Panc1 (cell line): ENCODE measurements at regions not wholly inside any gene's neighbourhood (a gene's known extent, or its start where the extent isn't known, plus 50 kb on each side); places are given as distances from the start of the nearest gene placed in this dataset.

Source experiments
- ATAC-seq: fragments of 200-7000 bp; cut with Tn5 transposase; 2 replicates; pipeline ENCODE4 v1.9.1; 2020; ENCODE audit warnings: mild to moderate bottlenecking, moderate library complexity
- BruUV-seq: library from RNA; stranded (reverse); fragments of 400-500 nt; replicated peaks from 2 replicates; lab custom pipeline; 2021; lab: Mats Ljungman, UMichigan
- CTCF ChIA-PET: fragments of 300-600 bp; sonication (Branson Sonifier 250); formaldehyde crosslinking; loops from one replicate; lab custom pipeline; 2022; ENCODE audit warnings: antibody characterized with exemption; lab: Charles Lee
- POLR2A ChIA-PET: fragments of 300-600 bp; sonication (Branson Sonifier 250); formaldehyde crosslinking; loops from one replicate; lab custom pipeline; 2022; ENCODE audit warnings: antibody characterized with exemption; lab: Charles Lee
- DNase-seq: peaks from one replicate; pipeline ENCODE4 v3.0.0-alpha.2; 2010; ENCODE audit warnings: low read depth, low spot score
- H3K27ac ChIP-seq: 2 replicates; pipeline ENCODE4 v1.5.1; 2011; ENCODE audit warnings: mild to moderate bottlenecking, low read length, inconsistent platforms
- H3K27me3 ChIP-seq: fragments of 200-500 bp; sonication (Bioruptor generic); 2 replicates; pipeline ENCODE4 v1.6.0; 2014; ENCODE audit warnings: low read length, inconsistent platforms; ENCODE audit not compliant: control insufficient read depth, insufficient read depth
- H3K36me3 ChIP-seq: fragments of 200-500 bp; sonication (Bioruptor generic); 2 replicates; pipeline ENCODE4 v1.5.1; 2014; ENCODE audit warnings: inconsistent platforms, mild to moderate bottlenecking, low read length, moderate library complexity; ENCODE audit not compliant: control insufficient read depth, insufficient read depth
- H3K4me1 ChIP-seq: 2 replicates; pipeline ENCODE4 v1.5.1; 2011; ENCODE audit warnings: inconsistent platforms, mild to moderate bottlenecking, low read length, moderate library complexity; ENCODE audit not compliant: control insufficient read depth, insufficient read depth
- H3K4me3 ChIP-seq, 2 experiments: 2 replicates each; pipeline ENCODE4 v1.5.1; 2011 to 2012; ENCODE audit warnings: low read depth in 2 of 2, low read length in 2 of 2, mild to moderate bottlenecking in 2 of 2, inconsistent platforms in 1 of 2, moderate library complexity in 1 of 2
- H3K9me3 ChIP-seq: fragments of 200-500 bp; sonication (Bioruptor generic); 2 replicates; pipeline ENCODE4 v1.5.1; 2014; ENCODE audit warnings: low read depth, mild to moderate bottlenecking, inconsistent platforms, low read length, moderate library complexity; ENCODE audit not compliant: control insufficient read depth, insufficient read depth
- POLR2AphosphoS5 ChIP-seq: IDR thresholded peaks from 2 replicates; pipeline ENCODE4 v1.6.1; 2012; ENCODE audit warnings: mild to moderate bottlenecking, low read depth, low read length, moderate library complexity
- SIN3A ChIP-seq: IDR thresholded peaks from 2 replicates; pipeline ENCODE4 v1.6.1; 2012; ENCODE audit warnings: low read depth, mild to moderate bottlenecking, low read length, moderate library complexity, borderline replicate concordance; ENCODE audit not compliant: insufficient read depth
- TCF7L2 ChIP-seq: IDR thresholded peaks from 2 replicates; pipeline ENCODE4 v1.6.1; 2011; ENCODE audit warnings: mild to moderate bottlenecking, low read depth, low read length, inconsistent platforms
- in situ Hi-C: cut with HindIII; loops from 2 replicates; pipeline ENCODE4 v1.10.0; 2016; ENCODE audit warnings: low sequenced_read_pairs, low pct_unique_long_range_greater_than_20kb
- intact Hi-C: fragments of 100-400 bp; cut with micrococcal nuclease; formaldehyde crosslinking; loops from one replicate; pipeline ENCODE4 v1.10.0; 2022; ENCODE audit not compliant: unreplicated experiment
- TF ChIP-seq, protein P1 (sequence below), 2 experiments: IDR thresholded peaks; 2 replicates each; pipeline ENCODE4 v1.6.1; 2011 to 2012; ENCODE audit warnings: low read depth in 2 of 2, control low read depth in 1 of 2, low read length in 1 of 2, mild to moderate bottlenecking in 1 of 2, moderate library complexity in 1 of 2; ENCODE audit not compliant: insufficient read depth in 1 of 2
- TF ChIP-seq, protein P2 (sequence below): fragments of 450-650 bp; IDR thresholded peaks from 2 replicates; pipeline ENCODE4 v1.5.1; 2017; ENCODE audit warnings: mild to moderate bottlenecking

DNA sequence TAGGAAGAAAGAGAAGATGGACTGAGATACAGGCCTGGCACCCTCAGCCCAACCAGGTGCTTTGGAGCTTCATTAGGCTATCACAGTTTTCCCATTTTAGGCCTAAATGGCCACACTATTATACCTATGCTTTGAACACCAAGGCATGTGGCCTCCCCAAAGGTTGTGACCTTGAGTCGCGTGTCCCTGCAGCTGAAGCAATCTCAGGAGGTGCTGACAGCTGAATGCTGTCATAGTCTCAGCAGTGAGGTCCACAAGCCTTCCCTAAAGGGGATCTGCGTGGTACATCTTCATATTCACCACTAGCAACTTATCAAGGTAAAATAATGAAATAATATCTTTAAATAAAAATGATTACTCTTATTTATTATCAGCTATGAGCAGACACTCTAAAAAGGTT is 707.9 kb upstream of the NRSN1 start:
- POLR2A ChIA-PET = no interaction called here
- in situ Hi-C loops = no loop called here
- Histone ChIP-seq H3K4me3 (no peak overlapping the region), H3K36me3 (no peaks in the 10 kb centered on the region), H3K4me1 (no peaks in the 10 kb centered on the region), H3K9me3 (no peaks in the 10 kb centered on the region), H3K27me3 (no peaks in the 10 kb centered on the region), H3K27ac (no peak overlapping the region)
- ATAC-seq (no peak), DNase-seq (no peak)
- no peak for TF ChIP-seq TCF7L2
- TF ChIP-seq SIN3A = no peak
- no peak for TF ChIP-seq POLR2AphosphoS5
- TF ChIP-seq, protein P1, sequence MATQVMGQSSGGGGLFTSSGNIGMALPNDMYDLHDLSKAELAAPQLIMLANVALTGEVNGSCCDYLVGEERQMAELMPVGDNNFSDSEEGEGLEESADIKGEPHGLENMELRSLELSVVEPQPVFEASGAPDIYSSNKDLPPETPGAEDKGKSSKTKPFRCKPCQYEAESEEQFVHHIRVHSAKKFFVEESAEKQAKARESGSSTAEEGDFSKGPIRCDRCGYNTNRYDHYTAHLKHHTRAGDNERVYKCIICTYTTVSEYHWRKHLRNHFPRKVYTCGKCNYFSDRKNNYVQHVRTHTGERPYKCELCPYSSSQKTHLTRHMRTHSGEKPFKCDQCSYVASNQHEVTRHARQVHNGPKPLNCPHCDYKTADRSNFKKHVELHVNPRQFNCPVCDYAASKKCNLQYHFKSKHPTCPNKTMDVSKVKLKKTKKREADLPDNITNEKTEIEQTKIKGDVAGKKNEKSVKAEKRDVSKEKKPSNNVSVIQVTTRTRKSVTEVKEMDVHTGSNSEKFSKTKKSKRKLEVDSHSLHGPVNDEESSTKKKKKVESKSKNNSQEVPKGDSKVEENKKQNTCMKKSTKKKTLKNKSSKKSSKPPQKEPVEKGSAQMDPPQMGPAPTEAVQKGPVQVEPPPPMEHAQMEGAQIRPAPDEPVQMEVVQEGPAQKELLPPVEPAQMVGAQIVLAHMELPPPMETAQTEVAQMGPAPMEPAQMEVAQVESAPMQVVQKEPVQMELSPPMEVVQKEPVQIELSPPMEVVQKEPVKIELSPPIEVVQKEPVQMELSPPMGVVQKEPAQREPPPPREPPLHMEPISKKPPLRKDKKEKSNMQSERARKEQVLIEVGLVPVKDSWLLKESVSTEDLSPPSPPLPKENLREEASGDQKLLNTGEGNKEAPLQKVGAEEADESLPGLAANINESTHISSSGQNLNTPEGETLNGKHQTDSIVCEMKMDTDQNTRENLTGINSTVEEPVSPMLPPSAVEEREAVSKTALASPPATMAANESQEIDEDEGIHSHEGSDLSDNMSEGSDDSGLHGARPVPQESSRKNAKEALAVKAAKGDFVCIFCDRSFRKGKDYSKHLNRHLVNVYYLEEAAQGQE (IDR thresholded peaks at IDR 0.05; ENCODE audit: insufficient read depth in 1 of 2, low read depth in 2 of 2, low read length in 1 of 2) = no peak
- TF ChIP-seq, protein P2, sequence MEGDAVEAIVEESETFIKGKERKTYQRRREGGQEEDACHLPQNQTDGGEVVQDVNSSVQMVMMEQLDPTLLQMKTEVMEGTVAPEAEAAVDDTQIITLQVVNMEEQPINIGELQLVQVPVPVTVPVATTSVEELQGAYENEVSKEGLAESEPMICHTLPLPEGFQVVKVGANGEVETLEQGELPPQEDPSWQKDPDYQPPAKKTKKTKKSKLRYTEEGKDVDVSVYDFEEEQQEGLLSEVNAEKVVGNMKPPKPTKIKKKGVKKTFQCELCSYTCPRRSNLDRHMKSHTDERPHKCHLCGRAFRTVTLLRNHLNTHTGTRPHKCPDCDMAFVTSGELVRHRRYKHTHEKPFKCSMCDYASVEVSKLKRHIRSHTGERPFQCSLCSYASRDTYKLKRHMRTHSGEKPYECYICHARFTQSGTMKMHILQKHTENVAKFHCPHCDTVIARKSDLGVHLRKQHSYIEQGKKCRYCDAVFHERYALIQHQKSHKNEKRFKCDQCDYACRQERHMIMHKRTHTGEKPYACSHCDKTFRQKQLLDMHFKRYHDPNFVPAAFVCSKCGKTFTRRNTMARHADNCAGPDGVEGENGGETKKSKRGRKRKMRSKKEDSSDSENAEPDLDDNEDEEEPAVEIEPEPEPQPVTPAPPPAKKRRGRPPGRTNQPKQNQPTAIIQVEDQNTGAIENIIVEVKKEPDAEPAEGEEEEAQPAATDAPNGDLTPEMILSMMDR = no peak
- BruUV-seq = no TSS peak
- CTCF ChIA-PET = no interaction called here
- intact Hi-C loops = no loop called here

DNA sequence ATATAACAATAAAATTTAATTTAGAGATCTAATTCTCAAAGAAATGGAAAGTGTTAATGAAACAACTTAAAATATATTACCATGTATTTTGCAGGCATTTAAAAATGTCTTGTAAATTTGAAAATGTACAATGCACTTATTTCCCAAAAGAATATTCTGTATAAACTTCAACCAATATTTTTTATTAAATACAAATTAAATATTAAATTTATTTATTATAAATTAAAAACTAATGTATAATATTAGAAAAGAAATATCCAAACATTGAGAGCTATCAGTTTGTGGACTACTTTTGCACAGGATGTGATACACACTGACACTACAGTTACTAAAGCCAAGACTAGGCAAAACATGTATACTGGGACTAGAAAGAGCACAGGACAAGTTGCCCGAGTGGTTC is 707.0 kb upstream of the NRSN1 start:
- H3K36me3 ChIP-seq = no peaks in the 10 kb centered on the region
- in situ Hi-C loops (no loop called here), intact Hi-C loops (no loop called here)
- ChIA-PET POLR2A (no interaction called here), CTCF (no interaction called here)
- no peaks in the 10 kb centered on the region for H3K27me3 ChIP-seq
- DNase-seq (no peak), ATAC-seq (no peak)
- H3K9me3 ChIP-seq = no peaks in the 10 kb centered on the region
- TF ChIP-seq, protein P1 (IDR thresholded peaks at IDR 0.05; ENCODE audit: insufficient read depth in 1 of 2, low read depth in 2 of 2, low read length in 1 of 2) = no peak
- no peak overlapping the region for H3K4me3 ChIP-seq
- BruUV-seq = no TSS peak
- H3K4me1 ChIP-seq = no peaks in the 10 kb centered on the region
- no peak overlapping the region for H3K27ac ChIP-seq
